Stimulated activated CD8-positive, alpha-beta memory T cell treated with anti-CD3 and anti-CD28 coated beads, Interleukin-15, amount 100 ng/mL, for 1 hour (primary cell): ENCODE measurements at regions not wholly inside any gene's neighbourhood (a gene's known extent, or its start where the extent isn't known, plus 50 kb on each side); places are given as distances from the start of the nearest gene placed in this dataset.

ENCODE experiments used
- DNase-seq: peaks from one replicate; pipeline ENCODE4 v3.0.0-alpha.2; 2020; ENCODE audit warnings: low read depth

DNA sequence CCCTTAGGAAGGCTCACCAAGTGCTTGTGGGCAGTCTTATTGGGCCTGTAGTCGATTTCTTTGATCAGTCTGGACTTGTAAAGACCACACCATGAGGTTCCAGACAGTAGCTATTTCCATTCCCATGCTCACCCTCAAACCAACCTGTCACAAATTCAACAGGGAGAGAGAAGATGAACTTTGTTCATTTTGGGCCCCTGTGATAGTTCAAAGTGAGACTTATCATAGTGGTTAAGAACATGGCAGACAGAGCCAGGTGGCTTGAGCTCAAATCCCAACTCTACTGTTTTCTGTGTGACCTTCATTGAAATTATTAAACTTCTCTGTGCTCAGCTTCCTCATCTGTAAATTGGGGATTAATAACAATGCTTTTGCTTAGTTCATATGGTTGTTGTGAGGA lies 53.9 kb upstream of the CTLA4 start:
- DNase-seq, result no peak

GRCh38 chr2:203814661-203815540 lies 52.7 kb upstream of the CTLA4 start:
- DNase-seq, result peak; percentile 10

DNA sequence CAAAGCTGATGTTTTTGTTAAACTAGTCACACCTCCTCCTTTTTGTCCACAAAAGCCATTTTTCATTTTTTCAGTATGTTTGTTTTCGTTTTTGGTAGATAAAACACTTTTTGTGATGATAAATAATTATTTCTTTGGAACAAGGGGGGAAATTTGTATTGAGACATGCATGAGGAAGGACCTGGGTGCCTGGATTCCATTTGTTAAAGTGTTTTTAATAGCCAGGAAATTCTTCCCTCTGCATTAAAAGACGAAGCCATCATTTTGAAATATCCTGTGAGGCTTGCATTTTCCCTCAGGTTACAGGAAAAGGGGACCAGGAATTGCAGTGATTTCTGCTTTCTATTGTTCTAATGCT lies 52.1 kb upstream of the CTLA4 start:
- no peak for DNase-seq

- DNase-seq, result no peak
Observed at GRCh38 chr2:203817147-203817546, 50.4 kb upstream of the CTLA4 start.
